ENCODE measurements at regions not wholly inside any gene's neighbourhood (a gene's known extent, or its start where the extent isn't known, plus 50 kb on each side); places are given as distances from the start of the nearest gene placed in this dataset.

- TF ChIP-seq CTCF (IDR thresholded peaks at IDR 0.05; ENCODE audit: insufficient read depth, low read length, poor library complexity, severe bottlenecking) (no peak), EZH2phosphoT487 (conservative IDR thresholded peaks at IDR 0.05; ENCODE audit: low read length) (no peak)
These were observed 334.5 kb downstream of the TENT4A start for GRCh38 chr5:7047511-7048261.

Measured in SU-DHL-6 (cell line).